Kidney (tissue), 13 donors: ENCODE measurements at regions not wholly inside any gene's neighbourhood (a gene's known extent, or its start where the extent isn't known, plus 50 kb on each side); places are given as distances from the start of the nearest gene placed in this dataset.

ENCODE experiments used
- DNase-seq, 5 donors: peaks; one replicate each; pipeline ENCODE4 v3.0.0-alpha.2; 2013 to 2020
- FAIRE-seq: peaks from 2 replicates; lab custom pipeline; 2012; peaks lifted over from hg19 to GRCh38; lab: Jason Lieb, UNC
- H3K27ac ChIP-seq, 2 donors: one replicate each; pipeline ENCODE4 v1.7.0; 2013; ENCODE audit warnings: low read depth in 2 of 2, low read length in 2 of 2, inconsistent platforms in 1 of 2
- H3K27me3 ChIP-seq: one replicate; pipeline ENCODE4 v1.7.1; 2013; ENCODE audit warnings: low read length, inconsistent platforms; ENCODE audit not compliant: control insufficient read depth, insufficient read depth
- H3K36me3 ChIP-seq, 3 donors: one replicate each; pipeline versions ENCODE4 v1.7.0 to v1.7.1; 2013; ENCODE audit warnings: low read length in 3 of 3, control low read depth in 1 of 3, inconsistent platforms in 1 of 3; ENCODE audit not compliant: insufficient read depth in 3 of 3, control insufficient read depth in 2 of 3
- H3K4me1 ChIP-seq, 3 donors: one replicate each; pipeline versions ENCODE4 v1.7.0 to v1.7.1; 2013; ENCODE audit warnings: low read length in 3 of 3, inconsistent platforms in 1 of 3, low read depth in 1 of 3; ENCODE audit not compliant: control insufficient read depth in 2 of 3, insufficient read depth in 2 of 3
- H3K4me3 ChIP-seq, 3 donors: one replicate each; pipeline versions ENCODE4 v1.7.0 to v1.8.1; 2013; ENCODE audit warnings: low read length in 3 of 3, control low read depth in 1 of 3, inconsistent platforms in 1 of 3
- H3K9ac ChIP-seq, 3 donors: one replicate each; pipeline versions ENCODE4 v1.7.0 to v1.7.1; 2013; ENCODE audit warnings: low read length in 3 of 3, control low read depth in 1 of 3, inconsistent platforms in 1 of 3
- H3K9me3 ChIP-seq, 3 donors: one replicate each; pipeline versions ENCODE4 v1.7.0 to v1.7.1; 2013; ENCODE audit warnings: low read length in 3 of 3, control low read depth in 1 of 3, inconsistent platforms in 1 of 3; ENCODE audit not compliant: control insufficient read depth in 2 of 3, insufficient read depth in 1 of 3
- CTCF ChIP-seq: IDR thresholded peaks from 3 replicates; pipeline ENCODE4 v1.5.1; 2012; ENCODE audit warnings: mild to moderate bottlenecking, moderate library complexity, borderline replicate concordance; ENCODE audit not compliant: insufficient read depth; ENCODE audit errors: extremely low read depth
- intact Hi-C: fragments of 100-400 bp; cut with DNase I; formaldehyde crosslinking; loops from one replicate; pipeline ENCODE4 v1.11.1; 2022
- donor health status: control.
- donor health status: control.
- donor health status: control.
- donor health status: control.
- donor health status: control.
- donor health status: DM: yes; HTN: yes; CAD: no.
- donor health status: Normal renal cell carcinoma (clear cell type).

GRCh38 chrX:22650691-22651090 lies 349.1 kb upstream of the DDX53 start:
- no peak for FAIRE-seq
- Histone ChIP-seq H3K36me3 (no peaks in the 10 kb centered on the region), H3K27ac (no peak overlapping the region), H3K9ac (no peak overlapping the region), H3K4me3 (no peak overlapping the region), H3K9me3 (no peaks in the 10 kb centered on the region), H3K4me1 (no peaks in the 10 kb centered on the region), H3K27me3 (no peaks in the 10 kb centered on the region)
- no peak for DNase-seq
- intact Hi-C loops = no loop called here
- TF ChIP-seq CTCF = no peak

DNA sequence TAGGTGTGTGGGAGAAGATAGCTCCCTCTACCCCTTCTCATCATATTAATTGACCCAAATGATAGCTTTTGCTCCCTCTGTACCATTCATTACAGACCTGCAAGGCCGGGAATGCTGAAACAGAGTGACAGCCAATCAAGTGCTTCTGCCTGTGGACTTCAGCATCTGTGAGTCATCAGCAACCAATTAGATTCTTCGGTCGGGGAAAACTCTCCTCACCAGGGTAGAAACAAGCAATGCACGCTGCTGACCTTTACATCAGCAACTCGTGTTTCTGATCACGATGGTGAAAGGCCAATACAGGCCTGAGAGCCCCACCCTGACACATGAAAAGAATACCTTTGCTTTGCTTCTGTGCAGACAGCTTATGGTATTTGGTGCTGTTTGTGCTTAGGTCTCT lies 347.2 kb upstream of the DDX53 start:
- Histone ChIP-seq H3K27me3 (no peaks in the 10 kb centered on the region), H3K4me1 (no peaks in the 10 kb centered on the region), H3K9ac (no peak overlapping the region), H3K9me3 (no peaks in the 10 kb centered on the region), H3K27ac (no peak overlapping the region), H3K36me3 (no peaks in the 10 kb centered on the region), H3K4me3 (no peak overlapping the region)
- intact Hi-C loops = no loop called here
- TF ChIP-seq CTCF = no peak
- DNase-seq (peak in 3 of 5 donors; percentile 13 to 36 (median 17)), FAIRE-seq (no peak)

DNA sequence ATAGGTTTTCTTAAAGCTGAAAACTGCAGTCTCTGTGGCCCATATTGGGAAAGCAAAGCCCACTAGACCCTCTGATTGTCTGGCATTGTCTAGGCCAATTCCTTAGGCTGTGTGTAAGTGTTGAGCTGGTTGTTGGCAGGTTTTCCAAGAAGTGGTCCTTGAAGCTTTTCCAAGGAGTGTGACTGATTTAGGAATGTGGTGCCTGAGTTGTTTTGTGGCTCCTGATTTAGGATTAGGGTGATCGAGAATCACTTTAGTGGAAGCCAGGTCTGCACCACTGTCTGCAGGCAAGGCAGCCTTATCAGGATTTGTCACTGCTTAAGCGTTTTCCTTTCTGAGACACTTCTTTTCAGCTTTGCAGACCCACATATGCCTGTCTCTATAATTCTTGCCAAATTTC lies 339.0 kb upstream of the DDX53 start:
- H3K27me3 ChIP-seq = no peaks in the 10 kb centered on the region
- H3K9ac ChIP-seq = no peak overlapping the region
- no peak for DNase-seq
- FAIRE-seq = no peak
- no peak for TF ChIP-seq CTCF
- H3K9me3 ChIP-seq = no peaks in the 10 kb centered on the region
- intact Hi-C loops = no loop called here
- no peaks in the 10 kb centered on the region for H3K36me3 ChIP-seq
- no peaks in the 10 kb centered on the region for H3K4me1 ChIP-seq
- no peak overlapping the region for H3K4me3 ChIP-seq
- H3K27ac ChIP-seq = no peak overlapping the region

DNA sequence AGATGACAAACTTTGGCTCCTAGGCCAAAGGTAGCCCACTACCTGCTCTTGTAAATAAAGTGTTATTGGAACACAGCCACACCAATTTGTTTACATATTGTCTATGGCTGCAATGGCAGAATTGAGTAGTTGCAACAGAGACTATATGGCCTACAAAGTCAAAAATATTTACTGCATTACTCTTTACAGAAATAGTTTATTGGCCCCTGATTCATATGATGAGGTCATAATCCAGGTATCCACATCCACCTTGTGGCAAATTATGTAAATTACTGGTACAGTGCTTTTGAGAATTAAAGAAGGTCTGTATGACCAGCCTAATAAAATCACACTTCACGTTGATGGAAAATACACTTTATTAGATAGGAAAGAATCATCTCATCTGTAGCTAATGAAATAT lies 337.0 kb upstream of the DDX53 start:
- intact Hi-C loops = no loop called here
- no peaks in the 10 kb centered on the region for H3K9me3 ChIP-seq
- TF ChIP-seq CTCF = no peak
- no peak overlapping the region for H3K4me3 ChIP-seq
- no peaks in the 10 kb centered on the region for H3K27me3 ChIP-seq
- no peaks in the 10 kb centered on the region for H3K36me3 ChIP-seq
- peak; percentile 27 for FAIRE-seq
- H3K27ac ChIP-seq = no peak overlapping the region
- H3K4me1 ChIP-seq = no peaks in the 10 kb centered on the region
- no peak for DNase-seq
- H3K9ac ChIP-seq = no peak overlapping the region
